ENCODE measurements at regions not wholly inside any gene's neighbourhood (a gene's known extent, or its start where the extent isn't known, plus 50 kb on each side); places are given as distances from the start of the nearest gene placed in this dataset.

GRCh38 chr11:28799316-28799715 lies 691.1 kb downstream of the METTL15 start:
- TF ChIP-seq CTCF (IDR thresholded peaks at IDR 0.05) (no peak), POLR2AphosphoS5 (IDR thresholded peaks at IDR 0.05; ENCODE audit: low read depth, low read length) (no peak)
